Neural progenitor cell (in vitro differentiated cells): ENCODE measurements at regions not wholly inside any gene's neighbourhood (a gene's known extent, or its start where the extent isn't known, plus 50 kb on each side); places are given as distances from the start of the nearest gene placed in this dataset.
A peak's percentile ranks its signal among the peaks of the same experiment; 100 is the strongest.

Experiments
- DNase-seq: peaks from one replicate; pipeline ENCODE4 v3.0.0-alpha.2; 2016; ENCODE audit warnings: low spot score
- H2AFZ ChIP-seq: fragments of 200-600 bp; sonication (generic); replicated peaks from 2 replicates; pipeline ENCODE4 v1.6.1; 2016; ENCODE audit warnings: antibody characterized with exemption
- H3F3A ChIP-seq: fragments of 200-600 bp; sonication (generic); 2 replicates; pipeline ENCODE4 v1.6.1; 2016; ENCODE audit warnings: antibody characterized with exemption, low read depth
- H3K27ac ChIP-seq: fragments of 200-600 bp; sonication (generic); 2 replicates; pipeline ENCODE4 v1.5.1; 2016; ENCODE audit warnings: mild to moderate bottlenecking
- H3K27me3 ChIP-seq: fragments of 200-600 bp; sonication (generic); 2 replicates; pipeline ENCODE4 v1.6.1; 2016; ENCODE audit warnings: mild to moderate bottlenecking, moderate library complexity
- H3K36me3 ChIP-seq: fragments of 200-600 bp; sonication (generic); 2 replicates; pipeline ENCODE4 v1.5.1; 2016
- H3K4me1 ChIP-seq: fragments of 200-600 bp; sonication (generic); 2 replicates; pipeline ENCODE4 v1.6.1; 2016; ENCODE audit warnings: mixed run types
- H3K4me2 ChIP-seq: fragments of 200-600 bp; sonication (generic); 2 replicates; pipeline ENCODE4 v1.6.1; 2016
- H3K4me3 ChIP-seq: fragments of 200-600 bp; sonication (generic); 2 replicates; pipeline ENCODE4 v1.5.1; 2016
- H3K79me2 ChIP-seq: fragments of 200-600 bp; sonication (generic); 2 replicates; pipeline ENCODE4 v1.6.1; 2016; ENCODE audit warnings: low read depth
- H3K9ac ChIP-seq: fragments of 200-600 bp; sonication (generic); 2 replicates; pipeline ENCODE4 v1.6.1; 2016
- H3K9me3 ChIP-seq: fragments of 200-600 bp; sonication (generic); 2 replicates; pipeline ENCODE4 v1.5.1; 2016; ENCODE audit warnings: low read depth
- H4K20me1 ChIP-seq: fragments of 200-600 bp; sonication (generic); 2 replicates; pipeline ENCODE4 v1.6.1; 2016; ENCODE audit warnings: low read depth
- H3K27ac Mint-ChIP-seq: 3 replicates; pipeline ENCODE4 v1.8.0; 2021; ENCODE audit warnings: mixed read lengths
- H3K27me3 Mint-ChIP-seq: 2 replicates; pipeline ENCODE4 v1.8.0; 2022; ENCODE audit warnings: low read depth, mild to moderate bottlenecking, inconsistent platforms, moderate library complexity, mixed read lengths; ENCODE audit not compliant: insufficient read depth
- H3K36me3 Mint-ChIP-seq: 3 replicates; pipeline ENCODE4 v1.8.0; 2021; ENCODE audit warnings: mixed read lengths
- H3K4me1 Mint-ChIP-seq: 3 replicates; pipeline ENCODE4 v1.8.0; 2021; ENCODE audit warnings: mixed read lengths
- H3K4me3 Mint-ChIP-seq: 3 replicates; pipeline ENCODE4 v1.8.0; 2021; ENCODE audit warnings: mild to moderate bottlenecking, moderate library complexity, mixed read lengths
- H3K9me3 Mint-ChIP-seq: 3 replicates; pipeline ENCODE4 v1.8.0; 2020; ENCODE audit warnings: mixed read lengths
- CTCF ChIP-seq: fragments of 200-600 bp; sonication (generic); IDR thresholded peaks from 2 replicates; pipeline ENCODE4 v1.5.1; 2017; ENCODE audit warnings: antibody characterized with exemption, mild to moderate bottlenecking
- EZH2 ChIP-seq: fragments of 200-600 bp; sonication (generic); IDR thresholded peaks from 2 replicates; pipeline ENCODE4 v1.6.1; 2017; ENCODE audit warnings: antibody characterized with exemption, mild to moderate bottlenecking, moderate library complexity
- EZH2phosphoT487 ChIP-seq: fragments of 200-600 bp; sonication (generic); IDR thresholded peaks from 2 replicates; pipeline ENCODE4 v1.6.1; 2017; ENCODE audit warnings: antibody characterized with exemption

GRCh38 chr2:77939801-77940200, 417.6 kb upstream of the LRRTM4 start:
- Histone ChIP-seq H3F3A (no peaks in the 10 kb centered on the region), H4K20me1 (no peaks in the 10 kb centered on the region), H3K27ac (no peak overlapping the region), H3K4me2 (no peak overlapping the region), H3K9me3 (no peaks in the 10 kb centered on the region), H3K27me3 (no peaks in the 10 kb centered on the region), H3K4me3 (no peak overlapping the region), H3K79me2 (no peaks in the 10 kb centered on the region), H3K36me3 (no peaks in the 10 kb centered on the region), H2AFZ (no peak overlapping the region), H3K4me1 (no peaks in the 10 kb centered on the region), H3K9ac (no peak overlapping the region)
- no peak for DNase-seq
- H3K4me3 Mint-ChIP-seq = no peak overlapping the region
- H3K9me3 Mint-ChIP-seq = no peaks in the 10 kb centered on the region
- peaks cover 10% of the 10 kb centered on the region for H3K4me1 Mint-ChIP-seq
- H3K27me3 Mint-ChIP-seq = no peaks in the 10 kb centered on the region
- TF ChIP-seq EZH2 = no peak
- TF ChIP-seq EZH2phosphoT487 = no peak
- no peak for TF ChIP-seq CTCF
- H3K27ac Mint-ChIP-seq = no peak overlapping the region
- no peaks in the 10 kb centered on the region for H3K36me3 Mint-ChIP-seq

GRCh38 chr2:77954931-77955330, 432.8 kb upstream of the LRRTM4 start:
- Mint-ChIP-seq H3K27me3 (no peaks in the 10 kb centered on the region), H3K4me1 (no peaks in the 10 kb centered on the region), H3K9me3 (no peaks in the 10 kb centered on the region), H3K27ac (no peak overlapping the region), H3K36me3 (no peaks in the 10 kb centered on the region), H3K4me3 (no peak overlapping the region)
- no peak overlapping the region for H3K4me2 ChIP-seq
- no peak overlapping the region for H2AFZ ChIP-seq
- no peaks in the 10 kb centered on the region for H3F3A ChIP-seq
- H3K9me3 ChIP-seq = no peaks in the 10 kb centered on the region
- H3K4me1 ChIP-seq = no peaks in the 10 kb centered on the region
- no peaks in the 10 kb centered on the region for H3K36me3 ChIP-seq
- no peaks in the 10 kb centered on the region for H3K79me2 ChIP-seq
- no peaks in the 10 kb centered on the region for H3K27me3 ChIP-seq
- no peak overlapping the region for H3K27ac ChIP-seq
- H3K4me3 ChIP-seq = no peak overlapping the region
- H3K9ac ChIP-seq = no peak overlapping the region
- TF ChIP-seq EZH2phosphoT487 (no peak), CTCF (peak; percentile 41)
- DNase-seq = no peak
- H4K20me1 ChIP-seq = no peaks in the 10 kb centered on the region

GRCh38 chr2:77962943-77963342, 440.8 kb upstream of the LRRTM4 start:
- no peaks in the 10 kb centered on the region for H3K27me3 ChIP-seq
- Mint-ChIP-seq H3K27me3 (no peaks in the 10 kb centered on the region), H3K4me1 (no peaks in the 10 kb centered on the region), H3K27ac (no peak overlapping the region), H3K9me3 (no peaks in the 10 kb centered on the region), H3K4me3 (no peak overlapping the region), H3K36me3 (no peaks in the 10 kb centered on the region)
- no peak overlapping the region for H3K4me2 ChIP-seq
- no peaks in the 10 kb centered on the region for H3K9me3 ChIP-seq
- no peaks in the 10 kb centered on the region for H4K20me1 ChIP-seq
- no peak overlapping the region for H3K9ac ChIP-seq
- no peak overlapping the region for H3K27ac ChIP-seq
- no peak for DNase-seq
- H3K4me1 ChIP-seq = no peaks in the 10 kb centered on the region
- TF ChIP-seq EZH2 (no peak), CTCF (no peak), EZH2phosphoT487 (no peak)
- no peak overlapping the region for H2AFZ ChIP-seq
- no peak overlapping the region for H3K4me3 ChIP-seq
- no peaks in the 10 kb centered on the region for H3K36me3 ChIP-seq
- H3F3A ChIP-seq = no peaks in the 10 kb centered on the region
- H3K79me2 ChIP-seq = no peaks in the 10 kb centered on the region
